GM19099 (cell line): ENCODE measurements at regions not wholly inside any gene's neighbourhood (a gene's known extent, or its start where the extent isn't known, plus 50 kb on each side); places are given as distances from the start of the nearest gene placed in this dataset.

Experiments used
- POLR2A ChIP-seq: IDR thresholded peaks from 3 replicates; pipeline ENCODE4 v1.6.1; 2011; ENCODE audit warnings: low read depth; ENCODE audit not compliant: insufficient read length; ENCODE audit errors: extremely low read depth

GRCh38 chr6:20263059-20263458 is 50.8 kb upstream of the MBOAT1 start:
- no peak for TF ChIP-seq POLR2A

- no peak for TF ChIP-seq POLR2A
Measured at GRCh38 chr6:20265842-20266241, 53.6 kb upstream of the MBOAT1 start.

GRCh38 chr6:20266851-20267608 is 54.8 kb upstream of the MBOAT1 start:
- TF ChIP-seq POLR2A, result no peak

GRCh38 chr6:20269181-20269580 is 56.9 kb upstream of the MBOAT1 start:
- no peak for TF ChIP-seq POLR2A

GRCh38 chr6:20271818-20272217 is 59.5 kb upstream of the MBOAT1 start:
- no peak for TF ChIP-seq POLR2A

GRCh38 chr6:20274137-20274536 is 61.9 kb upstream of the MBOAT1 start:
- TF ChIP-seq POLR2A, result no peak

GRCh38 chr6:20279051-20279450 is 66.8 kb upstream of the MBOAT1 start:
- no peak for TF ChIP-seq POLR2A

- no peak for TF ChIP-seq POLR2A
Measured at GRCh38 chr6:20279608-20280287, 67.5 kb upstream of the MBOAT1 start.

- no peak for TF ChIP-seq POLR2A
Measured at GRCh38 chr6:20280288-20280621, 68.0 kb upstream of the MBOAT1 start.

GRCh38 chr6:20284672-20285071 is 72.4 kb upstream of the MBOAT1 start:
- no peak for TF ChIP-seq POLR2A

- TF ChIP-seq POLR2A, result no peak
Measured at GRCh38 chr6:20286968-20287565, 74.8 kb upstream of the MBOAT1 start.

GRCh38 chr6:20291764-20292580 is 79.7 kb upstream of the MBOAT1 start:
- TF ChIP-seq POLR2A, result no peak

GRCh38 chr6:20292905-20293304 is 80.6 kb upstream of the MBOAT1 start:
- no peak for TF ChIP-seq POLR2A

- no peak for TF ChIP-seq POLR2A
Measured at GRCh38 chr6:20301256-20301655, 89.0 kb upstream of the MBOAT1 start.

GRCh38 chr6:20302168-20302567 is 89.9 kb upstream of the MBOAT1 start:
- no peak for TF ChIP-seq POLR2A
